ENCODE measurements at regions not wholly inside any gene's neighbourhood (a gene's known extent, or its start where the extent isn't known, plus 50 kb on each side); places are given as distances from the start of the nearest gene placed in this dataset.

DNA sequence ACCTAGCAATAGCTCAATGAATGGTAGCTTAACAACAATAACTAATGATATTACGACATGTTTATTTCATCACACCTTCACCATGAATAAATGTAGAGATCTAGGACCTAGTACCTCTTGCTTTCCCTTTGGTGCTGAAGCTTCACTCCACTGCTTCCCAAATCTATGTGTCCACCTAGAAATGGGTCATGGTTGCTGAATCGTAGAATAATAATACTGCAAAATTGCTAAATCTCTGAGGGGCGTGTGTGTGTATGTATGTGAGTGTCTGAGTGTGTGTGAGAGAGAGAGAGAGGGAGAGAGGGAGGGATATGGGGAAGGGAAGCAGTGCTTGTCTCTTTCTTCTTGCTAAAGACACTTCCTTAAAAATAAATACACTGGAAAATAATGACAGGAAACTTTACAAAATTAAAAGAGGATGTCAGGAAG, 109.3 kb upstream of the BMP2K start:
- no peaks in the 10 kb centered on the region for H3K36me3 Mint-ChIP-seq (ENCODE audit: insufficient read depth, unreplicated experiment)
- H3K4me1 Mint-ChIP-seq (ENCODE audit: low read depth, unreplicated experiment) = no peaks in the 10 kb centered on the region
- no peak overlapping the region for H3K27ac Mint-ChIP-seq (ENCODE audit: unreplicated experiment)
- intact Hi-C loops (cut with micrococcal nuclease; ENCODE audit: unreplicated experiment) = no loop called here
- ChIA-PET CTCF (no interaction called here), POLR2A (no interaction called here)
- no peak overlapping the region for H3K4me3 Mint-ChIP-seq (ENCODE audit: unreplicated experiment)
- TF ChIP-seq CTCF (IDR thresholded peaks at IDR 0.05; ENCODE audit: insufficient read depth in 1 of 2, low read depth in 1 of 2, low read length in 1 of 2, severe bottlenecking in 1 of 2, unreplicated experiment in 1 of 2) = no peak
- no peak for DNase-seq
- H3K4me3 ChIP-seq (ENCODE audit: low read depth, low read length) = no peak overlapping the region
- H3K27me3 ChIP-seq (replicated peaks; ENCODE audit: control insufficient read depth, insufficient read depth, low read length) = no peaks in the 10 kb centered on the region
- no peaks in the 10 kb centered on the region for H3K9me3 ChIP-seq
- H3K4me1 ChIP-seq = peaks cover 7% of the 10 kb centered on the region
- H3K9me3 Mint-ChIP-seq (ENCODE audit: unreplicated experiment) = no peaks in the 10 kb centered on the region
- no peaks in the 10 kb centered on the region for H3K36me3 ChIP-seq (ENCODE audit: control insufficient read depth, insufficient read depth, low read length)
- H3K27me3 Mint-ChIP-seq (ENCODE audit: insufficient read depth, unreplicated experiment) = no peaks in the 10 kb centered on the region
- no TSS peak for BruUV-seq (replicated peaks)

DNA sequence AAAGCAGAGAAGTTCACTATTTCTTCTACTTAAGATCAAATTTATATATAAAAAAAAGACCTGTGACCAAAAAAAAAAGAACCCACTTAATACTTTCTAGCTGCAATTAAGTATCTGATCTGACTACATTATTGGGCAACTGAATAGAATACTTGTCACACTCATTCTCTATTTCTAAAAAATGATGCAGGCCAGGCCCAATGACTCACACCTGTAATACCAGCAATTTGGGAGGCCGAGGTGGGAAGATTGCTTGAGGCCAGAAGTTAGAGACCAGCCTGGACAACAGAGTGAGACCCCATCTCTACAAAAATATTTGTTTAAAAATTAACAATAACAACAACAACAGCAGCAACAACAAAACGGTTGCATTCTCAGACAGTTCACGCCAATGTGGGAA, 108.8 kb upstream of the BMP2K start:
- no TSS peak for BruUV-seq (replicated peaks)
- H3K36me3 ChIP-seq (ENCODE audit: control insufficient read depth, insufficient read depth, low read length) = no peaks in the 10 kb centered on the region
- H3K4me1 Mint-ChIP-seq (ENCODE audit: low read depth, unreplicated experiment) = no peaks in the 10 kb centered on the region
- no peaks in the 10 kb centered on the region for H3K9me3 Mint-ChIP-seq (ENCODE audit: unreplicated experiment)
- DNase-seq = no peak
- H3K9me3 ChIP-seq = no peaks in the 10 kb centered on the region
- TF ChIP-seq CTCF (IDR thresholded peaks at IDR 0.05; ENCODE audit: insufficient read depth in 1 of 2, low read depth in 1 of 2, low read length in 1 of 2, severe bottlenecking in 1 of 2, unreplicated experiment in 1 of 2) = no peak
- intact Hi-C loops (cut with micrococcal nuclease; ENCODE audit: unreplicated experiment) = no loop called here
- H3K36me3 Mint-ChIP-seq (ENCODE audit: insufficient read depth, unreplicated experiment) = no peaks in the 10 kb centered on the region
- peaks cover 8% of the 10 kb centered on the region for H3K4me1 ChIP-seq
- no peak overlapping the region for H3K27ac Mint-ChIP-seq (ENCODE audit: unreplicated experiment)
- H3K27me3 Mint-ChIP-seq (ENCODE audit: insufficient read depth, unreplicated experiment) = no peaks in the 10 kb centered on the region
- no peak overlapping the region for H3K4me3 Mint-ChIP-seq (ENCODE audit: unreplicated experiment)
- CTCF ChIA-PET = no interaction called here
- H3K27me3 ChIP-seq (replicated peaks; ENCODE audit: control insufficient read depth, insufficient read depth, low read length) = no peaks in the 10 kb centered on the region
- POLR2A ChIA-PET = no interaction called here
- H3K4me3 ChIP-seq (ENCODE audit: low read depth, low read length) = no peak overlapping the region

DNA sequence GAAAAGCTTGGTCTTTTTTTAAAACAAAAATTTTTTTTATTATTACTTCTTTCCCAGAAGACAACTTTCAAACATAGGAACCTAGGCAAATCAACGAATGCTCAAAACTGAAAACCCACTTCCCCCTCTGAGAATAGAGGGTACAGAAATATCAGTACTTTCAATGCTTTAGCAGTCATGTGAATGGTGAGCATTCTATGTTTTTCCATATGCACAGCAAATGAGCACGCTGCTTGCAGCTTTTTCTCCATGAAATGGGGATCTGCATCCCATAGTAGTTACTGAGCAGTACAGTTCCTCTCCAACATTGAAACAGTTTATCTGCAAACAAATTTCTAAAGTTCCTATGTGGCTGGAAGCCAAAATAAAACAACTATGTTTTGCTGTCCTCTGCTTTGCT, 108.4 kb upstream of the BMP2K start:
- H3K36me3 Mint-ChIP-seq (ENCODE audit: insufficient read depth, unreplicated experiment) = no peaks in the 10 kb centered on the region

More for the DNA sequence above, 108.4 kb upstream of the BMP2K start:
- no peaks in the 10 kb centered on the region for H3K27me3 Mint-ChIP-seq (ENCODE audit: insufficient read depth, unreplicated experiment)
- Histone ChIP-seq H3K4me3 (ENCODE audit: low read depth, low read length) (no peak overlapping the region), H3K9me3 (no peaks in the 10 kb centered on the region), H3K4me1 (peaks cover 10% of the 10 kb centered on the region; the same call in 1 of the 2 replicates), H3K27me3 (replicated peaks; ENCODE audit: control insufficient read depth, insufficient read depth, low read length) (no peaks in the 10 kb centered on the region), H3K36me3 (ENCODE audit: control insufficient read depth, insufficient read depth, low read length) (no peaks in the 10 kb centered on the region; the same call in 1 of the 2 replicates)
- no peak overlapping the region for H3K4me3 Mint-ChIP-seq (ENCODE audit: unreplicated experiment)
- ChIA-PET CTCF (no interaction called here), POLR2A (no interaction called here)
- no TSS peak for BruUV-seq (replicated peaks)
- intact Hi-C loops (cut with micrococcal nuclease; ENCODE audit: unreplicated experiment) = no loop called here
- H3K27ac Mint-ChIP-seq (ENCODE audit: unreplicated experiment) = no peak overlapping the region
- no peaks in the 10 kb centered on the region for H3K9me3 Mint-ChIP-seq (ENCODE audit: unreplicated experiment)
- DNase-seq = no peak
- TF ChIP-seq CTCF (IDR thresholded peaks at IDR 0.05; ENCODE audit: insufficient read depth in 1 of 2, low read depth in 1 of 2, low read length in 1 of 2, severe bottlenecking in 1 of 2, unreplicated experiment in 1 of 2) = no peak
- H3K4me1 Mint-ChIP-seq (ENCODE audit: low read depth, unreplicated experiment) = no peaks in the 10 kb centered on the region
